ENCODE measurements at regions not wholly inside any gene's neighbourhood (a gene's known extent, or its start where the extent isn't known, plus 50 kb on each side); places are given as distances from the start of the nearest gene placed in this dataset.

DNA sequence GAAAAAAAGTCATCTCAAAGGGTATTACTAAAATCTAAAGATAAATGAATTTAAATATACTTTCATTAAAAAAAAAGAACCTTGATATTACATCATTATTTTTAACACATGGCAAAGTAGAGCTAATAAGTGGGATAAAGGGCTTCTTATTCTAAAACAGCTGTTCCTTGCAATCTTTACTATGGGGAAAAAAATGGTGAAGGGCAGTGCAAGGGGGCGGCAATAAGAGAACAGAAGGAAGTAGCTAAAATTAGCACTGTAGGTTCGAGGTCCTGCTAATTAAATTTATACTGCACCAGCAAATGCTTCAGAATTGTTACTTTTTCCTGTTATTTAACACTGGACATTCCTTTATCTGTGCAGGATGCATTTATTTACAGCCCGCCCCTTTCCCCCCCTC is 89.4 kb upstream of the HPF1 start:
- TF ChIP-seq RCOR1 (conservative IDR thresholded peaks at IDR 0.05; ENCODE audit: low read depth, low read length), result no peak
- TF ChIP-seq EP300 (IDR thresholded peaks at IDR 0.05; ENCODE audit: borderline replicate concordance in 1 of 2, control insufficient read depth in 1 of 2, low read depth in 2 of 2, low read length in 2 of 2), result no peak
- TF ChIP-seq SP1 (IDR thresholded peaks at IDR 0.05; ENCODE audit: low read depth, low read length), result no peak
- TF ChIP-seq ZZZ3 (IDR thresholded peaks at IDR 0.05; ENCODE audit: control insufficient read depth, insufficient read length, low read depth), result no peak
- TF ChIP-seq CBFB (IDR thresholded peaks at IDR 0.05; ENCODE audit: low read depth), result no peak

All from GM12878 (cell line).